Forelimb muscle (tissue), 1 donor: ENCODE measurements at regions not wholly inside any gene's neighbourhood (a gene's known extent, or its start where the extent isn't known, plus 50 kb on each side); places are given as distances from the start of the nearest gene placed in this dataset.

Source experiments
- DNase-seq: peaks from one replicate; pipeline ENCODE4 v3.0.0-alpha.2; 2013; ENCODE audit warnings: low read depth

DNA sequence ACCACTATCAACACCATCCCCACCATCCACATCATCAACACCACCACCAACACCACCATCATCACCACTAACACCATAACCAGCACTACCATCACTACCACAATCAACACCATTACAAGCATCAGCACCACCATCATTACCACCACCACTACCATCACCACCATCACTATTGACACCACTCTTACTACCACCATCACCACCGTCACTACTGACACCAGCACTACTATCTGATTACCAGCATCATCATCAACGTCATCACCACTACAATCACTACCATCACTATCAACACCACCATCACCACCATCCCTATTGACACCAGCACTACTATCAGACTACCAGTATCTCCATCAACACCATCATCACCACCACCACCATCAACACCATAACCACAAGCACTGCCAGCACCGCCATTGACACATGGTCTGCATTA is 106.1 kb upstream of the RUNX3 start:
- DNase-seq, result no peak

DNA sequence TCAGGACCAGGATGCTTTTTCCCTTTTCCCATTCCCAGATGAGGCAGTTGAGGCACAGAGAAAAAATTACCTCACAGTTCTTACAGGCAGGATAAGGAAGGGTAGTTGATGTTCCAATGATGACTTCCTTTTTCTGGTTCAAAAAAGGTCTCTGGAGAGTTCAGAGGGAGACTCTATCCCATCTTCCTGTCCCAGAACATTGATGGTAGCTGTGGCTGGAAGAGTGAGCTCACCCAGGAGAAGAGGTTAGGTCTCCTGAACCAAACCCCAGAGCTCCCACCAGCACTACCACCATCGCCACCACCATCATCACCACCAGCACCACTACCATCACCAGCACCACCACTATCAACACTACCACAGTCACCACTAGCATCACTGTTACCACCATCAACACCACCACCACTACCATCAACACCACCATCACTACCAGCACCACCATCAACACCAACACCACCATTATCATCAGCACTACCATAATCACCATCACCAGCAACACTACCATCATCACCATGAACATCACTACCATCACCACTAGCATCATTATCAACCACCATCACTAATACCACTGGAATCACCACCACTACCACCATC is 105.5 kb upstream of the RUNX3 start:
- no peak for DNase-seq

- no peak for DNase-seq
These were observed 104.9 kb upstream of the RUNX3 start for GRCh38 chr1:25034736-25035522.

DNA sequence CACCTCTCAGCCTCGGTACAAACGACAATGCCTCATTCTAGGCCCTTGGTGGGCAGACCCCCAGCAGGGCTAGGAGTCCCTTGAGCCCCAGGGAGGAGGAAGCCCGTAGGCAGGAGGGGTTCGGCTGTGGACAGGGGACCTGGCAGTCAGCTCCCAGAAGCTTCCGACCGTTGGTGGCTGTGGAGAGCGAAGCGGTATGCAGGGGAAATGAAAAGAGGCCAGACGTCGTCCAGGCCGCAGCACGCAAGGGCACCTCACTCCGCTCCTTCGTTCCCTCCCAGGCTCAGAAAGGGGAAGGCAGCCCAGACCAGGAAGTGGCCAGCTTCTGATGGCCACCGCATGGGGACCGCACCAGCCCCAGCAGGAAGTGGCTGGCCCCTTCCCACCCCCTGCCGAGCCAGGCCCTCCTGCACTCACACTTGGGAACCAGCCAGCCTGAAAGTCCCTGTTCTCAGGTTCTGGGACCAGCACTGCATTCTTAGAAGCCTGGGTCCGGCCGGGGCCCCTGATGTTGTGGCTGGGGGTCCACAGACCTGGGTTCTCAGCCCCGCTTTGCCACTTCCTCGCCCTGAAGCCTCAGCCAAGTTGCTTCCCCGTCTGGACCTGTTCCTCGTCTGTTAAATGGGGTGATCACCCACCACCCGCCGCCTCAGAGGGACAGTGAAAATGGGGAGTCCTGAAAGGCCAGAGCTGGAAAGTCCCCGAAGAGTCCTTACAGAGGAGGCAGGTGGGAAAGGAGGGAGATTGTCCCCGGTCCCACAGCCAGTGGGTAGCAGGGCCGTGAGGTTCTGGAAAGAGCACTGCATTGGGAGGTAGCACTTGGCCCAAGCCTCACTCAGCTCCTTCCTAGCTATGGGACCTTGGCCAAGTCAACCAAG is 104.0 kb upstream of the RUNX3 start:
- no peak for DNase-seq

DNA sequence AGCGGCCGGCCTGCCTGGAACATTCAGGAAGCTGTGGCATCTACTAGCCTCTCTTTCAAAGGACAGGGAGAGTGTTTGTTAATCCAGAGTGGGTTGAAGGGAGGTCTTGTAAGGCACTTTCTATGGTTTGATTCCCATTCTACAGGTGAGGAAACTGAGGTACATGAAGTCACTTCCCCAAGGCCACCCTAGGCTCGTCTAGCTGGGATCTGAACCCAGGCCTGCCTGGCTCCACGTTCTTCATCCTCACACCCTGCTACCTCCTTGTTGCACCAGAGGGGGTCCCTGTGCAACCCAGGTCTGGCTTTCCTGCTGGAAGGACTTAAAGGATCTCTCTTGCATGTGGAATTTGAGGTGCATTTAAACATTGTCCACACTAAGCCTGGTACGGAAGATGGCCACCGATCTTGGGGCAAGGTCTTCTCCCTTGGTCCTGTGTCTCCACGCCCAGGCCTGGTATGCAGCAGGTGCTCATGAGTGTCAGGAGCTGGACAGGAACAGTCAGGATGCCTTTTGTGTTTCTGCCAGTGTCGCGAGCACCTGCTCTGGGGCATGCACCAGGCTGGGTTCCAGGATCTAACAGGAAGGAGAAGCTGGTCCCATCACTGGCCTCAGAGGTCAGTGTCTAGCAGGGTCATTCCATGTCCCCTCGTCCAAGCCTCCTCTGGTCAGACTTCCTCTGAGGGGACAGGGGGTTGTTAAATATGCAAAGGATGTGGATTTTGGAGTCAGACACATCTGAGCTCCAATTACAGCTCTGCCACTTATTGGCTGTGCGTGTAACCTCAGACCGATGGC is 103.2 kb upstream of the RUNX3 start:
- DNase-seq, result no peak

GRCh38 chr1:25031966-25032667 is 102.0 kb upstream of the RUNX3 start:
- no peak for DNase-seq

GRCh38 chr1:25031601-25031965 is 101.5 kb upstream of the RUNX3 start:
- DNase-seq, result no peak

DNA sequence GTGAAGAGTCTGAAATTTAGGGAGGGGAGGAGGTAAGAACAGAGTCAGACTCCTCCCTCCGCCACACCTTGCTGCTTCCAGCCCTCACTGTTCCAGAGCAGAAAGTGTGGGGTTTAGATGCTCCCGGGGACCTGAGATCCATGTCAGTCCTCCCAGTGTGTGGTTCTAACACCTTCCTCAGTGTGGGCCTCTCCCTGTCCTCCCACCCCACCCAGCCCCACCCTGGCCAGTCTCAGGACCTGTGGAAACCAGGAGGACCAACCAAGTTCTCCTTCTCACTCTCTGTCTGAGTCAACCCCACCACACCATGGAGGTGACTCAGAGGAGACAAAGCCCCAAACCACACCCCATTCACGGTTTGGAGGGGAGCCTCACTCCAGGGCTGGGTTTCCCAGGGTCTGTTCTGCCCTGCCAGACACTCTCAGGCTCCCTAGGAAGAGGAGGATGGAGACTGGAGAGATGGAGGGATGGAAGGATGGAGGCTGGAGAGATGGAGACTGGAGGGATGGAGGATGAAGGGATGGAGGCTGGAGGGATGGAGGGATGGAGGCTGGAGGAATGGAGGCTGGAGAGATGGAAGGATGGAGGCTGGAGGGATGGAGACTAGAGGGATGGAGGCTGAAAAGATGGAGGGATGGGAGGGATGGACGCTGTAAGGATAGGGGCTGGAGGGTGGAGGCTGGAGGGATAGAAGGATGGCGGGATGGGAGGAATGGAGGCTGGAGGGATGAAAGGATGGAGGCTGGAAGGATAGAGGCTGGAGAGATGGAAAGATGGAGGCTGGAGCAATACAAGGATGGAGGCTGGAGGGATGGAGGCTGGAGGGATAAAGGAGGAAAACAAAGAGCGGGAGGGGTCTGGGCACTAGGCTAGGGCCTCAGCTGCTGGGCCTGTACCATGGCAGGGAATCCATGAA is 100.9 kb upstream of the RUNX3 start:
- no peak for DNase-seq

DNA sequence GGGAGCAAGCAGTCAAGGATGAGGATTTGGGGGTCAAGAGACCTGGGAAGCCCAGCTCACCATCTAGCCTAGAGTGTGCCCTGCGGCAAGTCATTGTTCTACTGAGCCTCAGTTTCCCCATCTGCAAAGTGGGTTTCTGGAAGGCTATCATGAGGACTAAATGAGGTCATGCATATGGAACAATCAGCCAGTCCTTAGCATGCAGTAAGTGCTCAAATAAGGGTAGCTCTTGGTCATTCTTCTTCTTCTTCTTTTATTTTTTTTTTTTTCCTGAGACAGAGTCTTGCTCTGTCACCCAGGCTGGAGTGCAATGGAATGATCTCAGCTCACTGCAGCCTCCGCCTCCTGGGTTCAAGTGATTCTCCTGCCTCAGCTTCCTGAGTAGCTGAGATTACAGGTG is 99.9 kb upstream of the RUNX3 start:
- DNase-seq, result no peak

DNA sequence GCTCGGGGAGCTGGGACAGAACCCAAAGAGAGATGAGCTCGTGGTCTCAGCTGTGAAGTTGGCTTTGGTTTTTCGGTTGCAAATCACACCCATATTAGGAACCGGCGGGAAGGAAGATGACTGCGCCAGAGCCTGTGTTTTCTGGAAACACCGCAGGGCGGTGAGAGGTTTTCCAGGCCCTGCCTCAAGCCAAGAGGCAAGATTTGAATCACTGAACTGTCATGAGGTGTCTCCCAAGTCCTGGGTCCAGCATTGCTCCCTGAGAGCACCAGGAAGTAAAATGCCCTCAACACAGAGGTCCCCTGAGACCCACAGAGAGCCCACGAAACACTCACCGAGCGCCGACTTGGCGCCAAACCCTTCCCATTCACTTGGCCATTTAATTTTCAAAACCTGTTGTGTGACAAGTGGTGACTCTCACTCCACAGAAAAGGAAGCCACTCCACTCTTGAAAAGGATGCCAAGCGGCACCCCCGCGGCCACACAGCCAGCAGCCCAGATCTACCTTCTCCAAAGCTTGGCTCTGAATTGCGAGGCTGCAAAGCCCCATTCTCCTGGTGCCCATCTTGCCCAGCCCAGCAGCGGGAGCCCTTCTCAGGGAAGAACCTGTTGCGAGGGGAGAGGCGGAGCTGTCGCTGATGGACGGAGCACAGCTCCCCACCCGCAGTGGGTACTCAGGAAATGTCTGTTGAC is 99.0 kb upstream of the RUNX3 start:
- DNase-seq, result no peak

DNA sequence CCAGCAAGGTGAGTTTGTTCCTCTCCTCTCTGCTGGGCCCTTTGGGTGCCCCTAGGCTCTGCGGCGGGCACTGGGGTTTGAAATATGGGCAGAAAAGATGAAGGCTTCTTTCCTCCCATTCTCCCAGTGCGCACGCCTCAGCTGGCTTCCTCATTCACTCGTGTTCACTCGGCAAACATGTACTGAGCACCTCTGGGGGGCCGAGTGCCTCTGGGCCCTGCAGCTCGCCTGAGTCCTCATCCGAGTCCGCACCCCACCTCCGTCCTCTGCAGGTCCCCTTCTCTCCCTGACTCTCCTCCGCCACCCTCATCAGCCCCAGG is 98.5 kb upstream of the RUNX3 start:
- DNase-seq, result no peak

GRCh38 chr1:25027822-25028586 is 97.9 kb upstream of the RUNX3 start:
- no peak for DNase-seq

- DNase-seq, result no peak
These were observed 96.8 kb upstream of the RUNX3 start for GRCh38 chr1:25026730-25027450.

DNA sequence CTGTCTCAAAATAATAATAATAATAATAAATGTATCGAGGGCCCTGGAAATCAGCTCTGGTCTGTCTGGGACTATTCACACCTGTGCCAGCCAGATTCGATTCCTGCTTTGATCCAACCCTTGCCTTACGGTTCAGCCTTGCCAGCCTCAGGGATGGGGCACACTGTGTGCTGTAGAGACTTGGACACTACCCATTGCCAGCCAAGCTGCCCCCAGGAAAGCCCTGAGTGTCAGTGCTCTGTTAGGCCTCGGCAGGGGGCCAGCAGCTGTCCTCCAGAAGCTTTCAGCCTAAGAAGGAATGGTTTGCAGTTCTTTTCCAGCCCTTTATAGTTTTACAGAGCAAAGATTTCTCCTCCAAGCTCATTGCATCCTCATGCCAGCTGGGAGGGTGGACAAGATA is 96.2 kb upstream of the RUNX3 start:
- DNase-seq, result no peak

DNA sequence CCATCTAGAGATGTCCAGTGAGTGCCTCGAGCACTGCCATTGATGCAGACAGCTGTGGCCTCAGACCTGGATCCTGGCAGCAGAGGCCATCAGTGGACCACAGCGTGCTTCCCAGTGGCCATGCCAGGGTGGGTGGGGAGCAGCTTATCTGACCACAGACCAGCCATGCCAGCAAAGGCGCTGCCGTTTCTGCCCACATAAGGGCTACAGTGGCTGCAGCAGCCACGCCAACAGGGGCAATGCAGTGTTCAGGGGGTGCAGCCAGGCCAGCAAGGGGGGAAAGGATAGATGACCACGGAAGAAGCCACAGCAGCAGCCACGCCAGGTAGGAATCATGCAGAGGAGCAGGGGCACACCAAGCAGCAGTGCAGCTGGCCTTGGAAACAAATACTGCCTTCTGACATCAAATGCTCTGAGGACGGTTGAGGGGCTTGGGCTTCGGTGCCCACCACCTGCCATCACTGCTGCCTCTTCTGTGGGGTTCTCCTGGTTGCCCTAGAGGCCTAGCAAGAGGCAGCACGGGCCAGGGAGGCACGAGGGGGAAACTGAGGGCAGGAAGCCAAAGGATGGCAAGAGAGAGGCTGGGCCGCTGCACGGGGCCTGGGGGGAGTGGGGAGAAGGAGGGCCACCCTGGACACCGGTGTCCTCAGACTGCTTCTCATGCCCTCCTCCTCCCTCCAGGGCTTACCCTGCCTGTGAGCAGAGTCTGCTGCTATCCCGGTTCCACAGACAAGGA is 94.7 kb upstream of the RUNX3 start:
- no peak for DNase-seq

GRCh38 chr1:25023826-25024225 is 93.8 kb upstream of the RUNX3 start:
- DNase-seq, result no peak

GRCh38 chr1:25023190-25023578 is 93.1 kb upstream of the RUNX3 start:
- DNase-seq, result no peak
